ENCODE measurements at regions not wholly inside any gene's neighbourhood (a gene's known extent, or its start where the extent isn't known, plus 50 kb on each side); places are given as distances from the start of the nearest gene placed in this dataset.

- Histone ChIP-seq H3K4me3 (ENCODE audit: low read depth, low read length, poor library complexity, severe bottlenecking) (no peak overlapping the region), H3K9me3 (ENCODE audit: low read length) (no peaks in the 10 kb centered on the region), H3K79me2 (ENCODE audit: insufficient read depth, low read length) (no peaks in the 10 kb centered on the region), H3K36me3 (ENCODE audit: insufficient read depth, low read length) (no peaks in the 10 kb centered on the region), H3K27ac (ENCODE audit: low read depth, low read length, poor library complexity, severe bottlenecking) (no peak overlapping the region), H3K9ac (ENCODE audit: low read length) (no peak overlapping the region), H4K20me1 (ENCODE audit: insufficient read depth, low read length) (no peaks in the 10 kb centered on the region), H3K4me2 (ENCODE audit: low read length) (no peak overlapping the region), H2AFZ (ENCODE audit: low read length) (no peak overlapping the region), H3F3A (ENCODE audit: insufficient read depth, low read length) (no peaks in the 10 kb centered on the region), H3K9me2 (ENCODE audit: low read depth, low read length) (no peaks in the 10 kb centered on the region), H3K4me1 (ENCODE audit: insufficient read depth, low read length, severe bottlenecking) (no peaks in the 10 kb centered on the region), H3K27me3 (ENCODE audit: insufficient read depth, low read length) (no peaks in the 10 kb centered on the region; the same call in 1 of the 2 replicates)
- TF ChIP-seq EZH2 (IDR thresholded peaks at IDR 0.05; ENCODE audit: borderline replicate concordance, low read length) (no peak), CTCF (IDR thresholded peaks at IDR 0.05; ENCODE audit: low read length) (no peak)
Observed at GRCh38 chr5:175025077-175025476, 300.7 kb downstream of the MSX2 start.

GRCh38 chr5:175021841-175022625 lies 297.7 kb downstream of the MSX2 start:
- Histone ChIP-seq H3K79me2 (ENCODE audit: insufficient read depth, low read length) (no peaks in the 10 kb centered on the region), H4K20me1 (ENCODE audit: insufficient read depth, low read length) (no peaks in the 10 kb centered on the region), H3K36me3 (ENCODE audit: insufficient read depth, low read length) (no peaks in the 10 kb centered on the region), H3K4me3 (ENCODE audit: low read depth, low read length, poor library complexity, severe bottlenecking) (no peak overlapping the region), H3K9me2 (ENCODE audit: low read depth, low read length) (no peaks in the 10 kb centered on the region), H3K9me3 (ENCODE audit: low read length) (no peaks in the 10 kb centered on the region), H3K27me3 (ENCODE audit: insufficient read depth, low read length) (no peaks in the 10 kb centered on the region; the same call in 1 of the 2 replicates), H3K4me1 (ENCODE audit: insufficient read depth, low read length, severe bottlenecking) (no peaks in the 10 kb centered on the region), H2AFZ (ENCODE audit: low read length) (no peak overlapping the region), H3K9ac (ENCODE audit: low read length) (no peak overlapping the region), H3F3A (ENCODE audit: insufficient read depth, low read length) (no peaks in the 10 kb centered on the region), H3K27ac (ENCODE audit: low read depth, low read length, poor library complexity, severe bottlenecking) (no peak overlapping the region), H3K4me2 (ENCODE audit: low read length) (no peak overlapping the region)
- TF ChIP-seq CTCF (IDR thresholded peaks at IDR 0.05; ENCODE audit: low read length) (no peak), EZH2 (IDR thresholded peaks at IDR 0.05; ENCODE audit: borderline replicate concordance, low read length) (no peak)

GRCh38 chr5:175021321-175021720 lies 296.9 kb downstream of the MSX2 start:
- no peaks in the 10 kb centered on the region; the same call in 1 of the 2 replicates for H3K27me3 ChIP-seq (ENCODE audit: insufficient read depth, low read length)
- TF ChIP-seq CTCF (IDR thresholded peaks at IDR 0.05; ENCODE audit: low read length): no peak
- no peak for TF ChIP-seq EZH2 (IDR thresholded peaks at IDR 0.05; ENCODE audit: borderline replicate concordance, low read length)
- no peaks in the 10 kb centered on the region for H3K9me2 ChIP-seq (ENCODE audit: low read depth, low read length)
- no peak overlapping the region for H3K4me3 ChIP-seq (ENCODE audit: low read depth, low read length, poor library complexity, severe bottlenecking)
- no peaks in the 10 kb centered on the region for H3F3A ChIP-seq (ENCODE audit: insufficient read depth, low read length)
- no peaks in the 10 kb centered on the region for H3K79me2 ChIP-seq (ENCODE audit: insufficient read depth, low read length)
- H3K27ac ChIP-seq (ENCODE audit: low read depth, low read length, poor library complexity, severe bottlenecking): no peak overlapping the region
- H4K20me1 ChIP-seq (ENCODE audit: insufficient read depth, low read length): no peaks in the 10 kb centered on the region
- no peak overlapping the region for H2AFZ ChIP-seq (ENCODE audit: low read length)
- no peaks in the 10 kb centered on the region for H3K9me3 ChIP-seq (ENCODE audit: low read length)
- no peak overlapping the region for H3K4me2 ChIP-seq (ENCODE audit: low read length)
- no peaks in the 10 kb centered on the region for H3K36me3 ChIP-seq (ENCODE audit: insufficient read depth, low read length)
- no peaks in the 10 kb centered on the region for H3K4me1 ChIP-seq (ENCODE audit: insufficient read depth, low read length, severe bottlenecking)
- H3K9ac ChIP-seq (ENCODE audit: low read length): no peak overlapping the region

Measured in OCI-LY1 (cell line).